ENCODE measurements at regions not wholly inside any gene's neighbourhood (a gene's known extent, or its start where the extent isn't known, plus 50 kb on each side); places are given as distances from the start of the nearest gene placed in this dataset.

- in situ Hi-C loops (cut with MboI; ENCODE audit: low sequenced_read_pairs, unreplicated experiment) = no loop called here
- no peak for DNase-seq (ENCODE audit: low spot score)
Measured at GRCh38 chr1:8244304-8244703, 73.6 kb upstream of the SLC45A1 start.

GRCh38 chr1:8242498-8242897 lies 75.4 kb upstream of the SLC45A1 start:
- no peak for DNase-seq (ENCODE audit: low spot score)
- no peak for TF ChIP-seq CTCF (IDR thresholded peaks at IDR 0.05; ENCODE audit: borderline replicate concordance, control extremely low read depth, extremely low read depth, insufficient read depth, missing control alignments)
- in situ Hi-C loops (cut with MboI; ENCODE audit: low sequenced_read_pairs, unreplicated experiment) = no loop called here

More at GRCh38 chr1:8244304-8244703, 73.6 kb upstream of the SLC45A1 start:
- no peak for TF ChIP-seq CTCF (IDR thresholded peaks at IDR 0.05; ENCODE audit: borderline replicate concordance, control extremely low read depth, extremely low read depth, insufficient read depth, missing control alignments)

- in situ Hi-C loops (cut with MboI; ENCODE audit: low sequenced_read_pairs, unreplicated experiment) = no loop called here
Measured at GRCh38 chr1:8241417-8242014, 76.4 kb upstream of the SLC45A1 start.

GRCh38 chr1:8239306-8240023 lies 78.4 kb upstream of the SLC45A1 start:
- in situ Hi-C loops (cut with MboI; ENCODE audit: low sequenced_read_pairs, unreplicated experiment) = no loop called here
- DNase-seq (ENCODE audit: low spot score) = no peak
- TF ChIP-seq CTCF (IDR thresholded peaks at IDR 0.05; ENCODE audit: borderline replicate concordance, control extremely low read depth, extremely low read depth, insufficient read depth, missing control alignments) = no peak

More at GRCh38 chr1:8241417-8242014, 76.4 kb upstream of the SLC45A1 start:
- no peak for TF ChIP-seq CTCF (IDR thresholded peaks at IDR 0.05; ENCODE audit: borderline replicate concordance, control extremely low read depth, extremely low read depth, insufficient read depth, missing control alignments)
- no peak for DNase-seq (ENCODE audit: low spot score)

GRCh38 chr1:8239039-8239305 lies 78.9 kb upstream of the SLC45A1 start:
- in situ Hi-C loops (cut with MboI; ENCODE audit: low sequenced_read_pairs, unreplicated experiment) = no loop called here
- no peak for DNase-seq (ENCODE audit: low spot score)
- no peak for TF ChIP-seq CTCF (IDR thresholded peaks at IDR 0.05; ENCODE audit: borderline replicate concordance, control extremely low read depth, extremely low read depth, insufficient read depth, missing control alignments)

GRCh38 chr1:8238141-8239038 lies 79.5 kb upstream of the SLC45A1 start:
- in situ Hi-C loops (cut with MboI; ENCODE audit: low sequenced_read_pairs, unreplicated experiment) = no loop called here
- no peak for DNase-seq (ENCODE audit: low spot score)
- TF ChIP-seq CTCF (IDR thresholded peaks at IDR 0.05; ENCODE audit: borderline replicate concordance, control extremely low read depth, extremely low read depth, insufficient read depth, missing control alignments) = no peak
